ENCODE measurements at regions not wholly inside any gene's neighbourhood (a gene's known extent, or its start where the extent isn't known, plus 50 kb on each side); places are given as distances from the start of the nearest gene placed in this dataset.

DNA sequence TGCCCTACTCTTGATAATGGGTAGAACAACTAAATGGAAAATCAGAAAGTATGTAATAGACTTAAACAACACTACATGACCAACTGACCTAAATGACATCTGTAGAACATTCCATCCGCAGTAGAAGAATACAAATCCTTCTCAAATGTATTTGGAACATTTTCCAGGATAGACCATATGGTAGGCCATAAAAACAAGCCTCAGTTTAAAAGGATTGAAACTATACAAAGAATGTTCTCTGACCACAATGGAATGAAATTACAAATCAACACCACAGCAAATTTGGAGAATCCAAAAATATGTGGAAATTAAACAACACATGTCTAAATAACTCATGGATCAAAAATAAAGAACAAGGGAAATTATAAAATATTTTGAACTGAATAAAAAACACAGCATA lies 189.2 kb downstream of the NDUFS4 start:
- TF ChIP-seq, protein P1, sequence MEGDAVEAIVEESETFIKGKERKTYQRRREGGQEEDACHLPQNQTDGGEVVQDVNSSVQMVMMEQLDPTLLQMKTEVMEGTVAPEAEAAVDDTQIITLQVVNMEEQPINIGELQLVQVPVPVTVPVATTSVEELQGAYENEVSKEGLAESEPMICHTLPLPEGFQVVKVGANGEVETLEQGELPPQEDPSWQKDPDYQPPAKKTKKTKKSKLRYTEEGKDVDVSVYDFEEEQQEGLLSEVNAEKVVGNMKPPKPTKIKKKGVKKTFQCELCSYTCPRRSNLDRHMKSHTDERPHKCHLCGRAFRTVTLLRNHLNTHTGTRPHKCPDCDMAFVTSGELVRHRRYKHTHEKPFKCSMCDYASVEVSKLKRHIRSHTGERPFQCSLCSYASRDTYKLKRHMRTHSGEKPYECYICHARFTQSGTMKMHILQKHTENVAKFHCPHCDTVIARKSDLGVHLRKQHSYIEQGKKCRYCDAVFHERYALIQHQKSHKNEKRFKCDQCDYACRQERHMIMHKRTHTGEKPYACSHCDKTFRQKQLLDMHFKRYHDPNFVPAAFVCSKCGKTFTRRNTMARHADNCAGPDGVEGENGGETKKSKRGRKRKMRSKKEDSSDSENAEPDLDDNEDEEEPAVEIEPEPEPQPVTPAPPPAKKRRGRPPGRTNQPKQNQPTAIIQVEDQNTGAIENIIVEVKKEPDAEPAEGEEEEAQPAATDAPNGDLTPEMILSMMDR (conservative IDR thresholded peaks at IDR 0.05; ENCODE audit: low read depth, low read length), result no peak
- no peak for TF ChIP-seq EZH2 (IDR thresholded peaks at IDR 0.05; ENCODE audit: borderline replicate concordance, low read depth, low read length, poor library complexity, severe bottlenecking)
